Sigmoid colon (tissue), 6 donors: ENCODE measurements at regions not wholly inside any gene's neighbourhood (a gene's known extent, or its start where the extent isn't known, plus 50 kb on each side); places are given as distances from the start of the nearest gene placed in this dataset.

Experiments
- DNase-seq: peaks from one replicate; pipeline ENCODE4 v3.0.0-alpha.2; 2019
- H3K27ac ChIP-seq, 4 donors: fragments of 200-600 bp; sonication (generic); one replicate each; pipeline ENCODE4 v1.5.1; 2016 to 2019; ENCODE audit warnings: mild to moderate bottlenecking in 1 of 4
- H3K27me3 ChIP-seq, 3 donors: fragments of 200-600 bp; sonication (generic); one replicate each; pipeline ENCODE4 v1.5.1; 2019; ENCODE audit warnings: mild to moderate bottlenecking in 1 of 3
- H3K36me3 ChIP-seq, 4 donors: fragments of 200-600 bp; sonication (generic); one replicate each; pipeline ENCODE4 v1.5.1; 2016 to 2019
- H3K4me1 ChIP-seq, 4 donors: fragments of 200-600 bp; sonication (generic); one replicate each; pipeline ENCODE4 v1.5.1; 2017 to 2019
- H3K4me3 ChIP-seq, 4 donors: fragments of 200-600 bp; sonication (generic); one replicate each; pipeline ENCODE4 v1.5.1; 2017 to 2019; ENCODE audit warnings: mild to moderate bottlenecking in 2 of 4, moderate library complexity in 1 of 4
- H3K9me3 ChIP-seq, 4 donors: fragments of 200-600 bp in 3 of 4; sonication (generic) in 3 of 4; one replicate each; pipeline versions ENCODE4 v1.5.1 to v1.6.1; 2013 to 2019
- CTCF ChIP-seq, 4 experiments: fragments of 450-650 bp in 3 of 4; fragments of 200-600 bp in 1 of 4; IDR thresholded peaks; one replicate each; pipeline ENCODE4 v1.5.1; 2016 to 2019; ENCODE audit warnings: antibody characterized with exemption in 4 of 4, mild to moderate bottlenecking in 3 of 4, moderate library complexity in 2 of 4
- EP300 ChIP-seq, 4 donors: sonication (generic); formaldehyde crosslinking; IDR thresholded peaks; one replicate each; pipeline ENCODE4 v1.6.1; 2017; ENCODE audit warnings: antibody characterized with exemption in 4 of 4
- POLR2A ChIP-seq, 2 donors: fragments of 450-650 bp; IDR thresholded peaks; one replicate each; pipeline ENCODE4 v1.6.1; 2016; ENCODE audit warnings: antibody characterized with exemption in 2 of 2, mild to moderate bottlenecking in 2 of 2, moderate library complexity in 2 of 2
- POLR2AphosphoS5 ChIP-seq, 4 donors: sonication (generic); formaldehyde crosslinking; IDR thresholded peaks; one replicate each; pipeline ENCODE4 v1.6.1; 2017; ENCODE audit warnings: antibody characterized with exemption in 4 of 4
- WGBS, 2 donors: extraction: QIAGEN DNeasy Blood & Tissue Kit; methylation state at CpG; one replicate each; pipeline ENCODE4 v1.1.7; 2013; 5-methylcytosine and 5-hydroxymethylcytosine counted together
- intact Hi-C: fragments of 100-400 bp; cut with DNase I; formaldehyde crosslinking; loops from one replicate; pipeline ENCODE4 v1.15.1; 2023
- donor health status: healthy with polysubstance abuse.
- donor health status: healthy.

DNA sequence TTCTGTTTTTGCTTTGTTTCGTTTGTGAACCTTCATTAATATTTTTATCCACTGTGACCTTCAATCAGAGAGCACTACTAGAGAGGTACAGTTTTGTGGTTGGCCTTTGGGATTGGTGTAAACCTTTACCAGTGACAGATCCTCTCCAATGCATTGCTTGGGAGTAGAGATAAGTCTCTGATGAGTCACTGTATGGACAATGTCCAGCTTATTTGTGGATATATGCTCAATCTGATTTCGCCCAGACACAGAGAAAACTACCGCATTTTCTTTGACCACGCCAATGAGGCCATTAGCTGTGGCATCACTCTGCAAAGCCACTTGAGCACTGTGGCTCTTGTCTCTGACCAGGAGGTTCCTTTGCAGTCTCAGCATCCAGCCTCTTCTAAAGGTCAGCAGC is 964.7 kb downstream of the TUSC7 start:
- Histone ChIP-seq H3K36me3 (no peaks in the 10 kb centered on the region), H3K4me1 (peaks cover 0 to 20% (median 15%) of the 10 kb centered on the region in 4 donors), H3K27ac (no peak overlapping the region), H3K4me3 (no peak overlapping the region), H3K9me3 (no peaks in the 10 kb centered on the region), H3K27me3 (no peaks in the 10 kb centered on the region)
- WGBS, 2 donors: 90 to 91% methylated on average over 4 of the region's 4 CpGs
- DNase-seq: no peak
- no peak for TF ChIP-seq POLR2A (IDR thresholded peaks at IDR 0.05)
- TF ChIP-seq POLR2AphosphoS5 (IDR thresholded peaks at IDR 0.05): no peak
- TF ChIP-seq EP300 (IDR thresholded peaks at IDR 0.05): no peak
- no peak for TF ChIP-seq CTCF (IDR thresholded peaks at IDR 0.05)
- intact Hi-C loops: no loop called here

GRCh38 chr3:117681619-117682018 is 972.0 kb downstream of the TUSC7 start:
- DNase-seq: no peak
- Histone ChIP-seq H3K4me1 (peaks cover 0 to 19% (median 7%) of the 10 kb centered on the region in 4 donors), H3K27ac (no peak overlapping the region), H3K27me3 (no peaks in the 10 kb centered on the region), H3K9me3 (no peaks in the 10 kb centered on the region), H3K36me3 (no peaks in the 10 kb centered on the region), H3K4me3 (no peak overlapping the region)
- no peak for TF ChIP-seq CTCF (IDR thresholded peaks at IDR 0.05)
- no peak for TF ChIP-seq EP300 (IDR thresholded peaks at IDR 0.05)
- TF ChIP-seq POLR2AphosphoS5 (IDR thresholded peaks at IDR 0.05): no peak
- TF ChIP-seq POLR2A (IDR thresholded peaks at IDR 0.05): no peak
- 69 to 90% methylated on average over 2 of the region's 2 CpGs for WGBS, 2 donors
- intact Hi-C loops: no loop called here

GRCh38 chr3:117687096-117687495 is 977.5 kb downstream of the TUSC7 start:
- no peak for TF ChIP-seq EP300 (IDR thresholded peaks at IDR 0.05)
- TF ChIP-seq POLR2AphosphoS5 (IDR thresholded peaks at IDR 0.05): no peak
- no peak for TF ChIP-seq CTCF (IDR thresholded peaks at IDR 0.05)
- no peak for DNase-seq
- H3K4me1 ChIP-seq: peaks cover 0 to 5% (median 2%) of the 10 kb centered on the region in 4 donors
- H3K36me3 ChIP-seq: no peaks in the 10 kb centered on the region
- intact Hi-C loops: no loop called here
- H3K27me3 ChIP-seq: no peaks in the 10 kb centered on the region
- H3K9me3 ChIP-seq: no peaks in the 10 kb centered on the region
- WGBS, 2 donors: 73 to 87% methylated on average over 2 of the region's 2 CpGs
- H3K4me3 ChIP-seq: no peak overlapping the region
- H3K27ac ChIP-seq: no peak overlapping the region

DNA sequence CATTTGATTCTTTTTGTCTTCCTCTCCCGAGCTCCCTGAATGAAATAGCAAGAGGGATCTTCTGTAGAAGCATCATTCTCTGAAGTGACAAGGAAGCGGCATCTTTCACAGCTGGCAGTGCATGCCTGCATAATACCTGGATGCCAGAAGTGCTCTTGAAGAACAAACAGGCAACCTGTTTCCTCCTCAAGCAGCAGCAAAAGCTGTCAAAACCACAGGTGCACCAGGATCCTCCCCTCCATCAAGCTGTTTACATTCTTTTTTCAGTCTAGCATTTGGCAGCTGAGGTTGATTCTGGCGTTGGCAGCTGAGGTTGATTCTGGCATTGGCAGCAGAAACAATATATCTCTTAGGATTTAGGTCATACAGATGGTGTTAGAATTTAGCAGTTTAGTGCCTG is 979.0 kb downstream of the TUSC7 start:
- H3K4me3 ChIP-seq: no peak overlapping the region
- H3K27me3 ChIP-seq: no peaks in the 10 kb centered on the region
- intact Hi-C loops: no loop called here
- TF ChIP-seq EP300 (IDR thresholded peaks at IDR 0.05): no peak
- no peak for TF ChIP-seq CTCF (IDR thresholded peaks at IDR 0.05)
- TF ChIP-seq POLR2A (IDR thresholded peaks at IDR 0.05): no peak
- no peak for TF ChIP-seq POLR2AphosphoS5 (IDR thresholded peaks at IDR 0.05)
- 19 to 60% methylated on average over 3 of the region's 3 CpGs for WGBS, 2 donors
- H3K27ac ChIP-seq: no peak overlapping the region
- H3K9me3 ChIP-seq: no peaks in the 10 kb centered on the region
- no peaks in the 10 kb centered on the region for H3K4me1 ChIP-seq
- no peaks in the 10 kb centered on the region for H3K36me3 ChIP-seq
- DNase-seq: no peak

- Histone ChIP-seq H3K9me3 (no peaks in the 10 kb centered on the region), H3K4me1 (no peaks in the 10 kb centered on the region), H3K27me3 (no peaks in the 10 kb centered on the region), H3K36me3 (no peaks in the 10 kb centered on the region), H3K27ac (no peak overlapping the region), H3K4me3 (no peak overlapping the region)
- intact Hi-C loops: no loop called here
- no peak for DNase-seq
- TF ChIP-seq POLR2AphosphoS5 (IDR thresholded peaks at IDR 0.05) (no peak), EP300 (IDR thresholded peaks at IDR 0.05) (no peak), POLR2A (IDR thresholded peaks at IDR 0.05) (no peak), CTCF (IDR thresholded peaks at IDR 0.05) (no peak)
- WGBS, 2 donors: 62 to 63% methylated on average over 1 of the region's 1 CpG
These were observed 981.9 kb downstream of the TUSC7 start for GRCh38 chr3:117691526-117691925.
